Urothelium cell line (cell line): ENCODE measurements at regions not wholly inside any gene's neighbourhood (a gene's known extent, or its start where the extent isn't known, plus 50 kb on each side); places are given as distances from the start of the nearest gene placed in this dataset.
"Not testable (repeated sequence)": the region's sequence is repeated elsewhere in the genome, so short reads cannot be mapped to it uniquely, and the experiment has no call there.

Experiments
- DNase-seq: peaks from one replicate; pipeline ENCODE4 v3.0.0; 2011; ENCODE audit warnings: low spot score, mixed read lengths
- FAIRE-seq: peaks from 2 replicates; lab custom pipeline; 2011; peaks lifted over from hg19 to GRCh38; lab: Jason Lieb, UNC

DNA sequence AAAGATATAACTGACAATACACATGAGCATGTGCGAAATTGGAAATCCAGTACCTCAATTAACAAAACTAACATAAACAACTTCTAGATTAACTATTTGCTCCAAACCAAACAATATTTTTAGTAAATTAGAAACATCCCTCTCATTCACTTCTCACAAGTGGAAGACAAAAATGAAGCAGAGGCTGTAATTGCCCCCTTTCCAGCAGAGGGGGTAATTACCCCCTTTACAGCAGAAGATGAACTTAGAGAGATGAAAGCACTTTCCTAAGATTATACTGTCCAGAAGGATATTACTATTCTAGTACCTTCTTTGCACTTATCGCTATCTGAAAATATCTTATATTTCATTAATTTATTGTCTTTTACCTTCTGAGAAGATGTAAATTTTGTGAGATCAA is 1025.2 kb downstream of the FSCB start:
- DNase-seq (no peak), FAIRE-seq (no peak)

DNA sequence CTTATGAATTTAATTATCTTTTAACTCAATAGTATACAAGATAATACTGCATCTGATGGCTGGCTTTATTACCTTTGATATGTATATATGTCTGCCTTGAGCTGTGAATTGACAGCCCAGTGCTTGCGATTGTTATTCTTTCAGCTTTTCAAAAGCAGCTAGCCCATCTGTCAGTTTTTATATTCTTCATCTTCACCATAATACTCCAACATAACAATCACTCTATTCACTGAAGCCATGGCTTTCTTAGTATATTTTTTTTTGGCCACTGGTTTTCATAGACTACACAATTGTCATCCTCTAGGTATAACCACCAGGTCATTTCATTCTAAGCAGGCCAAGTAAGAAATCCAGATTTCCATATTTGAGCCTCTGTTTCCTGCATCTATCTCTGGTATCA is 1026.1 kb downstream of the FSCB start:
- DNase-seq (no peak), FAIRE-seq (no peak)

DNA sequence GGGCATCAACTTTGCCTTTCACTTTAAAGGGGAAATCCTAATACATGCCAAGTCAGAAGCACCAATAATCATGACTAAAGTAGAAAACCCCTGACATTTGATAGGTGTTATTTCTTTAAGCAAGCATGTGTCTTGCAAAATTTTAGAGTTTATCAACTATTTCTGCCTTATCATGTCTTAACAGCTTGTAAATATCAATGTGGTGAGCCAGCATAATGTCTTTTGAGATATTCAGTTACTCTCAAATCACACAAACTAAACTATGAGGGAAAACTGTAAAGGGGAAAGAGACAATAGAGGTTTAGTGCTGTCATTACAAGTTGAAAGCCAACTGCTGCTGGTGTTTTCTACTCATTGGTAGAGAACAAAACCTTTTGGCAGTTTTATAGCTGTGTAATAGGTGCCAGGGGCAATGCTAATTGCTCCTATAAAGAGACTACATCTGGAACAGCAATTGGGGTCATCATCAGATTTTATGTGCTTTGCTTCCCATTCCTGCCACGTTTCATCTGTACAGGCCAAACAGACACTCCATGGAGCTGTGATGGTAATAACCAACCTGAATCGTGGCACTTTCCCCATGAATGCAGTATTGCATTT is 1027.4 kb downstream of the FSCB start:
- no peak for FAIRE-seq
- DNase-seq, result no peak

- DNase-seq (no peak), FAIRE-seq (no peak)
Measured at GRCh38 chr14:43476822-43477221, 1030.3 kb downstream of the FSCB start.

GRCh38 chr14:43475757-43476156 is 1031.3 kb downstream of the FSCB start:
- DNase-seq (no peak), FAIRE-seq (peak; percentile 68)

DNA sequence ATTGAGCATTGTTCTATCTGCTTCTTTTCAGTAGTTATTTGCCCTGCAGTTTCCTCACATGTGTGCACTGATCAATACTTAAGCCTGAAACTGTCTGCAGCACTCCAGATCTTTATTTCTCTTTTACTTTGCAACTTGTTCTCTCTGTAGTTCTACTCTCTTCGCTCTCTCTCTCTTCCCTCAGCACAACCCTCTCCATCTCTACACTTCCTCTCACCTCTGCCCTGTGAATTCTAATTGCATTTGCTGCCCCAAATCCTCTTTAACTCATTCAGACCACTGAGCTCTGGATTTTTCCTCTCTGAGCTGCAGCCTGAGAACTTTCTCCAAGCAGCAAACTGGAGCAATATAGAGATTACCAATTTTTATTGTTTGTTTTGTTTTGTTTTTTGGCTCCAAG is 1035.5 kb downstream of the FSCB start:
- FAIRE-seq (no peak), DNase-seq (no peak)

GRCh38 chr14:43464968-43465367 is 1042.1 kb downstream of the FSCB start:
- DNase-seq (no peak), FAIRE-seq (no peak)

GRCh38 chr14:43449291-43449690 is 1057.8 kb downstream of the FSCB start:
- DNase-seq, result no peak
- FAIRE-seq, result no peak

GRCh38 chr14:43438056-43438455 is 1069.0 kb downstream of the FSCB start:
- DNase-seq (no peak), FAIRE-seq (no peak)

- FAIRE-seq (no peak), DNase-seq (no peak)
Measured at GRCh38 chr14:43418324-43418723, 1088.8 kb downstream of the FSCB start.

- DNase-seq (no peak), FAIRE-seq (no peak)
Measured at GRCh38 chr14:43413084-43413483, 1094.0 kb downstream of the FSCB start.

DNA sequence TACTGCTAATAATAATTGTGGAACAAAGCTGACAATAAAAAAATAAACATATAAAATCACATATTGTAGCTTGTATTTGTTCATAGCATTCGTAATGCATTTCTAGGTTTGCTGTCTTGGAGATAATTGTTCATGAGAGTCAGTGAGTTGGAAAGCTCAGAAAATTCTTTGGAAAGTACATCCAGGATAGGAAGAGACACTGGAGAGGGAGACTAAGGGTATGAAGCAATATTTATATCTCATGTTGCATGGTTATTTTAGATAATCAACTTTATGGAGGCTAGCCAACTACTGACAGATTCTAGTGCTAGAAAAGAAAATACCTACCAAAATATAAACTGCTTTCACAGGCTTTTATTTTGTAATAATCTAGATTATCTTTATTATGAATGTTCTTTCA is 1095.2 kb downstream of the FSCB start:
- DNase-seq, result no peak
- no peak for FAIRE-seq

- FAIRE-seq (no peak), DNase-seq (no peak)
Measured at GRCh38 chr14:43410631-43411030, 1096.5 kb downstream of the FSCB start.

GRCh38 chr14:43408472-43408871 is 1098.6 kb downstream of the FSCB start:
- DNase-seq, result no peak
- FAIRE-seq, result no peak

GRCh38 chr14:43407706-43408105 is 1099.4 kb downstream of the FSCB start:
- FAIRE-seq (no peak), DNase-seq (no peak)

- no peak for FAIRE-seq
- DNase-seq, result no peak
Measured at GRCh38 chr14:43406931-43407330, 1100.2 kb downstream of the FSCB start.

DNA sequence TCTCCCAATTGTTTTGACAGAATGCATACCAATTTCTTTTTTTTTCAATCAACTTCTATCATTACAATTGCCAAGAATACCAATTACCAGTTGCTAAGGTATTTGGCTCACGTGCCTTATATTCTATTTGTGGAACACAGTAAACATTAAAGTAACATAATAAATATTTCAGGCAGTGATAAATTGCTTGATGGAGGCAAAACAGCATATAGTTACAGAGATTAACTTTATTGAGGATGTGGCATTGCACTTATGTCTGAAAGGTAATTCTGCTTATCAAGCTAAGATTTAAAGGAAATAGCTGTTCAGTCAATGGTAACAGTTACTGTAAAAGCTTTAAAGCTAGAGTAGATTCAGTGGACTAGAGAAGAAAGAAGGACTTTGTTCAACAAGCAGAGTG is 1107.8 kb downstream of the FSCB start:
- FAIRE-seq (no peak), DNase-seq (no peak)

- DNase-seq, FAIRE-seq: not testable (repeated sequence)
Measured at GRCh38 chr14:43370565-43370896, 1136.6 kb downstream of the FSCB start.

- FAIRE-seq (no peak), DNase-seq (no peak)
Measured at GRCh38 chr14:43369710-43370564, 1137.1 kb downstream of the FSCB start.

GRCh38 chr14:43362586-43362985 is 1144.5 kb downstream of the FSCB start:
- FAIRE-seq, result no peak
- DNase-seq, result no peak

- DNase-seq (no peak), FAIRE-seq (no peak)
Measured at GRCh38 chr14:43361751-43362150, 1145.3 kb downstream of the FSCB start.

GRCh38 chr14:43360239-43360638 is 1146.8 kb downstream of the FSCB start:
- FAIRE-seq, result no peak
- DNase-seq, result no peak

DNA sequence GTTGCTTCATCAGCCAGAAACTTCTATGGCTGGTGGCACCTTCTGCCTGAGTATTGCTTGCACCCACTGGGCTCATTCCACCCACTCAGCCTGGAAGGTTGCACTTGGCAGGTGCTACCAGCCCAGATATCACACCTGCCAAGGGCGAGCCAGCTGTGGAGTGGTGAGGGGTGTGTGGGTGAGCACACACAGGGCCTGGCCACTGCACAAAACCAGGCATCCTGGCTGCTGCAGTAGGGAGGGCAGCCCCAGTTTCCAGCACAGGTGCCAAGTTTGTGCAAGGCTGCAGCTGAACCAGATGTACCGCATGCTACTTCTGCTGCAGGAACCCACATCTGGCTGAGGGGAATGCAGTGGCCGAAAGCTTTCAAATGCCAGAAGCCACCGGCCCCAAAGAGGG is 1147.8 kb downstream of the FSCB start:
- DNase-seq, result no peak
- FAIRE-seq, result peak; percentile 17
